ENCODE measurements at regions not wholly inside any gene's neighbourhood (a gene's known extent, or its start where the extent isn't known, plus 50 kb on each side); places are given as distances from the start of the nearest gene placed in this dataset.

- Histone ChIP-seq H3K27ac (ENCODE audit: low read length) (no peak overlapping the region), H3K36me3 (ENCODE audit: insufficient read depth, low read length) (no peaks in the 10 kb centered on the region), H3K27me3 (ENCODE audit: insufficient read depth, low read length, poor library complexity) (no peaks in the 10 kb centered on the region), H3K4me2 (ENCODE audit: insufficient read depth, low read length) (no peak overlapping the region), H4K20me1 (ENCODE audit: insufficient read depth, low read length) (no peaks in the 10 kb centered on the region), H3K9ac (ENCODE audit: low read depth, low read length) (no peak overlapping the region), H3K4me3 (ENCODE audit: low read depth in 1 of 2, low read length in 2 of 2) (no peak overlapping the region), H3K79me2 (ENCODE audit: insufficient read depth, low read length) (no peaks in the 10 kb centered on the region), H2AFZ (ENCODE audit: low read depth, low read length) (no peak overlapping the region), H3K4me1 (ENCODE audit: insufficient read depth, low read length) (no peaks in the 10 kb centered on the region), H3K9me3 (ENCODE audit: insufficient read depth, low read length, severe bottlenecking) (no peaks in the 10 kb centered on the region)
- no peak for TF ChIP-seq CTCF (IDR thresholded peaks at IDR 0.05; ENCODE audit: borderline replicate concordance, extremely low read depth, low read length, poor library complexity, severe bottlenecking)
- no peak for TF ChIP-seq EZH2 (IDR thresholded peaks at IDR 0.05; ENCODE audit: borderline replicate concordance, low read depth, low read length, severe bottlenecking)
- no peak for ATAC-seq (ENCODE audit: insufficient read depth, low read depth)
- no peak for DNase-seq
Observed at GRCh38 chr5:18152671-18153070, 518.4 kb downstream of the TAF11L14 start.

GRCh38 chr5:18158166-18158565 lies 523.9 kb downstream of the TAF11L14 start:
- Histone ChIP-seq H3K79me2 (ENCODE audit: insufficient read depth, low read length) (no peaks in the 10 kb centered on the region), H3K36me3 (ENCODE audit: insufficient read depth, low read length) (no peaks in the 10 kb centered on the region), H3K27ac (ENCODE audit: low read length) (no peak overlapping the region), H4K20me1 (ENCODE audit: insufficient read depth, low read length) (no peaks in the 10 kb centered on the region), H3K27me3 (ENCODE audit: insufficient read depth, low read length, poor library complexity) (no peaks in the 10 kb centered on the region), H3K4me2 (ENCODE audit: insufficient read depth, low read length) (no peak overlapping the region), H2AFZ (ENCODE audit: low read depth, low read length) (no peak overlapping the region), H3K9me3 (ENCODE audit: insufficient read depth, low read length, severe bottlenecking) (no peaks in the 10 kb centered on the region), H3K9ac (ENCODE audit: low read depth, low read length) (no peak overlapping the region), H3K4me1 (ENCODE audit: insufficient read depth, low read length) (no peaks in the 10 kb centered on the region), H3K4me3 (ENCODE audit: low read depth in 1 of 2, low read length in 2 of 2) (no peak overlapping the region)
- DNase-seq (no peak), ATAC-seq (ENCODE audit: insufficient read depth, low read depth) (no peak)
- no peak for TF ChIP-seq CTCF (IDR thresholded peaks at IDR 0.05; ENCODE audit: borderline replicate concordance, extremely low read depth, low read length, poor library complexity, severe bottlenecking)
- no peak for TF ChIP-seq EZH2 (IDR thresholded peaks at IDR 0.05; ENCODE audit: borderline replicate concordance, low read depth, low read length, severe bottlenecking)

- Histone ChIP-seq H3K4me3 (ENCODE audit: low read depth in 1 of 2, low read length in 2 of 2) (no peak overlapping the region), H3K4me1 (ENCODE audit: insufficient read depth, low read length) (no peaks in the 10 kb centered on the region), H4K20me1 (ENCODE audit: insufficient read depth, low read length) (no peaks in the 10 kb centered on the region), H3K79me2 (ENCODE audit: insufficient read depth, low read length) (no peaks in the 10 kb centered on the region), H3K4me2 (ENCODE audit: insufficient read depth, low read length) (no peak overlapping the region), H3K36me3 (ENCODE audit: insufficient read depth, low read length) (no peaks in the 10 kb centered on the region), H3K9me3 (ENCODE audit: insufficient read depth, low read length, severe bottlenecking) (no peaks in the 10 kb centered on the region), H2AFZ (ENCODE audit: low read depth, low read length) (no peak overlapping the region), H3K27ac (ENCODE audit: low read length) (no peak overlapping the region), H3K27me3 (ENCODE audit: insufficient read depth, low read length, poor library complexity) (no peaks in the 10 kb centered on the region), H3K9ac (ENCODE audit: low read depth, low read length) (no peak overlapping the region)
- no peak for TF ChIP-seq CTCF (IDR thresholded peaks at IDR 0.05; ENCODE audit: borderline replicate concordance, extremely low read depth, low read length, poor library complexity, severe bottlenecking)
- no peak for TF ChIP-seq EZH2 (IDR thresholded peaks at IDR 0.05; ENCODE audit: borderline replicate concordance, low read depth, low read length, severe bottlenecking)
- DNase-seq (no peak), ATAC-seq (ENCODE audit: insufficient read depth, low read depth) (no peak)
Observed at GRCh38 chr5:18159331-18159730, 525.1 kb downstream of the TAF11L14 start.

GRCh38 chr5:18171684-18172083 lies 537.4 kb downstream of the TAF11L14 start:
- no peaks in the 10 kb centered on the region for H3K9me3 ChIP-seq (ENCODE audit: insufficient read depth, low read length, severe bottlenecking)
- no peaks in the 10 kb centered on the region for H4K20me1 ChIP-seq (ENCODE audit: insufficient read depth, low read length)
- TF ChIP-seq CTCF (IDR thresholded peaks at IDR 0.05; ENCODE audit: borderline replicate concordance, extremely low read depth, low read length, poor library complexity, severe bottlenecking), result no peak
- TF ChIP-seq EZH2 (IDR thresholded peaks at IDR 0.05; ENCODE audit: borderline replicate concordance, low read depth, low read length, severe bottlenecking), result no peak
- no peaks in the 10 kb centered on the region for H3K79me2 ChIP-seq (ENCODE audit: insufficient read depth, low read length)
- DNase-seq (no peak), ATAC-seq (ENCODE audit: insufficient read depth, low read depth) (no peak)
- no peaks in the 10 kb centered on the region for H3K36me3 ChIP-seq (ENCODE audit: insufficient read depth, low read length)
- no peak overlapping the region for H3K4me2 ChIP-seq (ENCODE audit: insufficient read depth, low read length)
- H3K4me1 ChIP-seq (ENCODE audit: insufficient read depth, low read length), result no peaks in the 10 kb centered on the region
- no peak overlapping the region for H2AFZ ChIP-seq (ENCODE audit: low read depth, low read length)
- no peaks in the 10 kb centered on the region for H3K27me3 ChIP-seq (ENCODE audit: insufficient read depth, low read length, poor library complexity)
- no peak overlapping the region for H3K27ac ChIP-seq (ENCODE audit: low read length)
- H3K9ac ChIP-seq (ENCODE audit: low read depth, low read length), result no peak overlapping the region
- no peak overlapping the region for H3K4me3 ChIP-seq (ENCODE audit: low read depth in 1 of 2, low read length in 2 of 2)

Data from DND-41 (cell line).